ENCODE measurements at regions not wholly inside any gene's neighbourhood (a gene's known extent, or its start where the extent isn't known, plus 50 kb on each side); places are given as distances from the start of the nearest gene placed in this dataset.

GRCh38 chr2:2793514-2793913 is 462.4 kb upstream of the MYT1L start (continued):
- TF ChIP-seq CTCF (IDR thresholded peaks at IDR 0.05 in 2 of 3, conservative IDR thresholded peaks at IDR 0.05 in 1 of 3; ENCODE audit: borderline replicate concordance in 1 of 3, insufficient read depth in 1 of 3, low read depth in 2 of 3, low read length in 2 of 3) (no peak), ZNF274 (IDR thresholded peaks at IDR 0.05; ENCODE audit: low read depth, low read length) (no peak), MAX (IDR thresholded peaks at IDR 0.05) (no peak), CEBPB (IDR thresholded peaks at IDR 0.05; ENCODE audit: low read depth) (no peak), EZH2phosphoT487 (IDR thresholded peaks at IDR 0.05; ENCODE audit: borderline replicate concordance) (no peak), TCF7L2 (IDR thresholded peaks at IDR 0.05; ENCODE audit: borderline replicate concordance, extremely low read depth, insufficient read depth, insufficient read length) (no peak), ZFX (IDR thresholded peaks at IDR 0.05) (no peak)
- TF ChIP-seq, protein P1, sequence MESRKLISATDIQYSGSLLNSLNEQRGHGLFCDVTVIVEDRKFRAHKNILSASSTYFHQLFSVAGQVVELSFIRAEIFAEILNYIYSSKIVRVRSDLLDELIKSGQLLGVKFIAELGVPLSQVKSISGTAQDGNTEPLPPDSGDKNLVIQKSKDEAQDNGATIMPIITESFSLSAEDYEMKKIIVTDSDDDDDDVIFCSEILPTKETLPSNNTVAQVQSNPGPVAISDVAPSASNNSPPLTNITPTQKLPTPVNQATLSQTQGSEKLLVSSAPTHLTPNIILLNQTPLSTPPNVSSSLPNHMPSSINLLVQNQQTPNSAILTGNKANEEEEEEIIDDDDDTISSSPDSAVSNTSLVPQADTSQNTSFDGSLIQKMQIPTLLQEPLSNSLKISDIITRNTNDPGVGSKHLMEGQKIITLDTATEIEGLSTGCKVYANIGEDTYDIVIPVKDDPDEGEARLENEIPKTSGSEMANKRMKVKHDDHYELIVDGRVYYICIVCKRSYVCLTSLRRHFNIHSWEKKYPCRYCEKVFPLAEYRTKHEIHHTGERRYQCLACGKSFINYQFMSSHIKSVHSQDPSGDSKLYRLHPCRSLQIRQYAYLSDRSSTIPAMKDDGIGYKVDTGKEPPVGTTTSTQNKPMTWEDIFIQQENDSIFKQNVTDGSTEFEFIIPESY (IDR thresholded peaks at IDR 0.05; ENCODE audit: extremely low read depth, insufficient replicate concordance, low read length) = no peak

GRCh38 chr2:2791606-2792005 is 460.5 kb upstream of the MYT1L start:
- Histone ChIP-seq H3K4me1 (ENCODE audit: control insufficient read depth in 1 of 2, insufficient read depth in 2 of 2, low read length in 2 of 2) (no peaks in the 10 kb centered on the region), H3K27me3 (ENCODE audit: insufficient read depth, low read length) (peaks cover 10% of the 10 kb centered on the region; the same call in 1 of the 2 replicates), H3K4me2 (ENCODE audit: low read length) (no peak overlapping the region), H3K9me3 (ENCODE audit: control insufficient read depth in 1 of 2, insufficient read depth in 1 of 2, low read depth in 1 of 2, low read length in 2 of 2) (no peaks in the 10 kb centered on the region), H3K27ac (ENCODE audit: low read depth, low read length) (no peak overlapping the region), H3K4me3 (replicated peaks in 1 of 2; ENCODE audit: low read depth in 1 of 2, low read length in 2 of 2) (no peak overlapping the region), H3K36me3 (ENCODE audit: control insufficient read depth in 1 of 2, insufficient read depth in 2 of 2, low read length in 2 of 2) (no peaks in the 10 kb centered on the region), H3K79me2 (ENCODE audit: insufficient read depth, low read length) (no peaks in the 10 kb centered on the region), H2AFZ (ENCODE audit: low read depth, low read length, poor library complexity, severe bottlenecking) (no peak overlapping the region), H3K9ac (ENCODE audit: low read length) (no peak overlapping the region), H3K9me2 (ENCODE audit: insufficient read depth) (no peaks in the 10 kb centered on the region), H4K20me1 (ENCODE audit: insufficient read depth) (no peaks in the 10 kb centered on the region)
- DNase-seq (ENCODE audit: low read depth, low spot score) (no peak), ATAC-seq (no peak)
- CTCF ChIA-PET = no interaction called here
- POLR2A ChIA-PET = no interaction called here
- intact Hi-C loops (cut with micrococcal nuclease) = no loop called here
- no TSS peak for BruUV-seq (replicated peaks)
- RAD21 ChIA-PET (ENCODE audit: low non-redundant PET in 1 of 2, low total read pairs in 2 of 2, uncharacterized antibody in 2 of 2, unreplicated experiment in 2 of 2) = no interaction called here
- no peak for TF ChIP-seq ELF1 (IDR thresholded peaks at IDR 0.05; ENCODE audit: borderline replicate concordance, low read depth)
- no peak for TF ChIP-seq MAX (IDR thresholded peaks at IDR 0.05)
- TF ChIP-seq SP1 (IDR thresholded peaks at IDR 0.05; ENCODE audit: low read depth) = no peak
- no peak for TF ChIP-seq EZH2 (IDR thresholded peaks at IDR 0.05)
- TF ChIP-seq ATF3 (IDR thresholded peaks at IDR 0.05) = no peak
- TF ChIP-seq ZFX (IDR thresholded peaks at IDR 0.05) = no peak
- no peak for TF ChIP-seq EZH2phosphoT487 (IDR thresholded peaks at IDR 0.05; ENCODE audit: borderline replicate concordance)
- no peak for TF ChIP-seq JUND (IDR thresholded peaks at IDR 0.05)
- no peak for TF ChIP-seq YY1 (IDR thresholded peaks at IDR 0.05; ENCODE audit: extremely low read depth, insufficient replicate concordance, low read depth, low read length)
- TF ChIP-seq CEBPB (IDR thresholded peaks at IDR 0.05; ENCODE audit: low read depth) = no peak
- TF ChIP-seq POLR2AphosphoS5 (IDR thresholded peaks at IDR 0.05; ENCODE audit: low read depth, low read length) = no peak
- TF ChIP-seq ZNF274 (IDR thresholded peaks at IDR 0.05; ENCODE audit: low read depth, low read length) = no peak
- no peak for TF ChIP-seq EGR1 (IDR thresholded peaks at IDR 0.05; ENCODE audit: low read depth)
- TF ChIP-seq CBX3 (IDR thresholded peaks at IDR 0.05; ENCODE audit: low read depth) = no peak
- TF ChIP-seq, protein P1 (IDR thresholded peaks at IDR 0.05; ENCODE audit: extremely low read depth, insufficient replicate concordance, low read length) = no peak

All from HCT116 (cell line).